Pancreas (tissue), 10 donors: ENCODE measurements at regions not wholly inside any gene's neighbourhood (a gene's known extent, or its start where the extent isn't known, plus 50 kb on each side); places are given as distances from the start of the nearest gene placed in this dataset.

Source experiments
- ATAC-seq, 4 donors: fragments of 200-7000 bp; cut with Tn5 transposase; one replicate each; pipeline versions ENCODE4 v1.8.0 to v1.9.1; 2020; ENCODE audit warnings: mild to moderate bottlenecking in 4 of 4, moderate library complexity in 4 of 4
- DNase-seq, 6 donors: peaks; one replicate each; pipeline ENCODE4 v3.0.0-alpha.2; 2020
- FAIRE-seq: peaks from 2 replicates; lab custom pipeline; 2012; peaks lifted over from hg19 to GRCh38; lab: Jason Lieb, UNC
- H3K27ac ChIP-seq, 4 donors: fragments of 200-600 bp; sonication (generic); 1 replicate in 3 of 4; 2 replicates in 1 of 4; pipeline versions ENCODE4 v1.5.0 to v1.8.0; 2020
- H3K27me3 ChIP-seq, 4 donors: fragments of 200-600 bp; one replicate each; pipeline ENCODE4 v1.8.0; 2021
- H3K36me3 ChIP-seq, 3 donors: fragments of 200-600 bp; sonication (generic) in 1 of 3; one replicate each; pipeline versions ENCODE4 v1.5.0 to v1.8.0; 2020 to 2021
- H3K4me1 ChIP-seq, 3 donors: fragments of 200-600 bp; one replicate each; pipeline ENCODE4 v1.8.0; 2021
- H3K4me3 ChIP-seq, 4 donors: fragments of 200-600 bp; sonication (generic) in 2 of 4; one replicate each; pipeline versions ENCODE4 v1.5.0 to v1.8.0; 2020 to 2021
- H3K9me3 ChIP-seq, 4 donors: fragments of 200-600 bp; one replicate each; pipeline ENCODE4 v1.8.0; 2021
- CTCF ChIP-seq, 4 donors: fragments of 200-600 bp; sonication (generic) in 3 of 4; IDR thresholded peaks; one replicate each; pipeline versions ENCODE4 v1.5.0 to v1.8.0; 2021; ENCODE audit warnings: antibody characterized with exemption in 4 of 4
- WGBS, 2 donors: extraction: QIAGEN DNeasy Blood & Tissue Kit; methylation state at CpG; one replicate each; pipeline ENCODE4 v1.1.7; 2013; 5-methylcytosine and 5-hydroxymethylcytosine counted together
- intact Hi-C, 3 donors: fragments of 100-400 bp; cut with DNase I; formaldehyde crosslinking; loops; one replicate each; pipeline versions ENCODE4 v1.11.1 to v1.14.2; 2022
- donor health status: healthy with polysubstance abuse.
- donor health status: DM: no; HTN: no; CAD: no; lungs with moderate emphysema.
- donor health status: DM: no; HTN: no; CAD: no.
- donor health status: control.
- donor health status: control.
- donor health status: Bipolar disorder and iron deficiency.
- donor health status: DM: yes; HTN: yes; CAD: no.
- donor health status: DM: no; HTN: no; CAD: no.
- donor health status: DM: no; HTN: no; CAD: no.
- donor health status: DM: yes; HTN: yes; CAD: no.

GRCh38 chr5:162796507-162796906 lies 640.9 kb upstream of the CCNG1 start:
- Histone ChIP-seq H3K9me3 (no peaks in the 10 kb centered on the region), H3K27me3 (no peaks in the 10 kb centered on the region), H3K36me3 (no peaks in the 10 kb centered on the region), H3K4me1 (no peaks in the 10 kb centered on the region), H3K4me3 (no peak overlapping the region), H3K27ac (no peak overlapping the region)
- no peak for TF ChIP-seq CTCF (IDR thresholded peaks at IDR 0.05)
- intact Hi-C loops, result no loop called here
- 25 to 28% methylated on average over 3 of the region's 3 CpGs for WGBS, 2 donors
- DNase-seq (no peak), ATAC-seq (no peak), FAIRE-seq (no peak)

GRCh38 chr5:162800301-162800700 lies 637.1 kb upstream of the CCNG1 start:
- FAIRE-seq, result no peak
- Histone ChIP-seq H3K9me3 (no peaks in the 10 kb centered on the region), H3K4me3 (no peak overlapping the region), H3K27ac (no peak overlapping the region), H3K4me1 (no peaks in the 10 kb centered on the region), H3K27me3 (no peaks in the 10 kb centered on the region), H3K36me3 (no peaks in the 10 kb centered on the region)
- ATAC-seq, result no peak
- no peak for TF ChIP-seq CTCF (IDR thresholded peaks at IDR 0.05)
- no peak for DNase-seq
- WGBS, 2 donors, result 75 to 98% methylated on average over 1 of the region's 1 CpG
- intact Hi-C loops, result no loop called here

- intact Hi-C loops, result no loop called here
- no peak overlapping the region for H3K4me3 ChIP-seq
- no peaks in the 10 kb centered on the region for H3K9me3 ChIP-seq
- ATAC-seq, result no peak
- TF ChIP-seq CTCF (IDR thresholded peaks at IDR 0.05), result no peak
- no peak for FAIRE-seq
- 53 to 75% methylated on average over 1 of the region's 1 CpG for WGBS, 2 donors
- no peak overlapping the region for H3K27ac ChIP-seq
- no peak for DNase-seq
- no peaks in the 10 kb centered on the region for H3K36me3 ChIP-seq
- no peaks in the 10 kb centered on the region for H3K4me1 ChIP-seq
- H3K27me3 ChIP-seq, result no peaks in the 10 kb centered on the region
These were observed 636.2 kb upstream of the CCNG1 start for GRCh38 chr5:162801235-162801634.

GRCh38 chr5:162806195-162806594 lies 631.2 kb upstream of the CCNG1 start:
- intact Hi-C loops, result no loop called here

GRCh38 chr5:162811071-162811470 lies 626.3 kb upstream of the CCNG1 start:
- Histone ChIP-seq H3K27ac (no peak overlapping the region), H3K9me3 (no peaks in the 10 kb centered on the region), H3K4me3 (no peak overlapping the region), H3K36me3 (no peaks in the 10 kb centered on the region), H3K4me1 (no peaks in the 10 kb centered on the region), H3K27me3 (no peaks in the 10 kb centered on the region)
- intact Hi-C loops, result no loop called here
- no peak for TF ChIP-seq CTCF (IDR thresholded peaks at IDR 0.05)
- FAIRE-seq, result no peak
- DNase-seq, result no peak
- 62 to 86% methylated on average over 1 of the region's 1 CpG for WGBS, 2 donors
- no peak for ATAC-seq

More at GRCh38 chr5:162806195-162806594, 631.2 kb upstream of the CCNG1 start:
- Histone ChIP-seq H3K4me3 (no peak overlapping the region), H3K27me3 (no peaks in the 10 kb centered on the region), H3K27ac (no peak overlapping the region), H3K36me3 (no peaks in the 10 kb centered on the region), H3K9me3 (no peaks in the 10 kb centered on the region), H3K4me1 (no peaks in the 10 kb centered on the region)
- FAIRE-seq (no peak), ATAC-seq (no peak), DNase-seq (no peak)
- WGBS, 2 donors, result 13% methylated on average over 2 of the region's 2 CpGs
- no peak for TF ChIP-seq CTCF (IDR thresholded peaks at IDR 0.05)
